ENCODE measurements at regions not wholly inside any gene's neighbourhood (a gene's known extent, or its start where the extent isn't known, plus 50 kb on each side); places are given as distances from the start of the nearest gene placed in this dataset.

GRCh38 chr17:77487677-77488530 is 347.1 kb downstream of the SEC14L1 start:
- H2AFZ ChIP-seq (ENCODE audit: low read depth, low read length, severe bottlenecking), result no peak overlapping the region
- H3K36me3 ChIP-seq (ENCODE audit: low read length), result no peaks in the 10 kb centered on the region; the same call in 1 of the 2 replicates
- peaks cover 9% of the 10 kb centered on the region for H3F3A ChIP-seq (ENCODE audit: insufficient read depth)
- H4K20me1 ChIP-seq (ENCODE audit: low read depth, low read length), result peaks cover 8% of the 10 kb centered on the region; the same call in 1 of the 2 replicates
- no peaks in the 10 kb centered on the region for H3K9me3 ChIP-seq (ENCODE audit: insufficient read depth, low read length)
- TF ChIP-seq EZH2phosphoT487 (conservative IDR thresholded peaks at IDR 0.05; ENCODE audit: low read length), result no peak
- no peak for TF ChIP-seq CTCF (IDR thresholded peaks at IDR 0.05; ENCODE audit: insufficient read depth, low read length, poor library complexity, severe bottlenecking)
- no peaks in the 10 kb centered on the region for H3K9me2 ChIP-seq (replicated peaks; ENCODE audit: insufficient read depth, low read length)
- no peak overlapping the region for H3K4me3 ChIP-seq (ENCODE audit: insufficient read depth, low read length, poor library complexity, severe bottlenecking)
- H3K9ac ChIP-seq (ENCODE audit: low read length), result no peak overlapping the region
- H3K27ac ChIP-seq (ENCODE audit: low read depth, low read length), result no peak overlapping the region
- peaks cover 37% of the 10 kb centered on the region for H3K79me2 ChIP-seq (ENCODE audit: insufficient read depth, low read length)
- H3K27me3 ChIP-seq (ENCODE audit: low read length), result no peaks in the 10 kb centered on the region
- no peak overlapping the region for H3K4me2 ChIP-seq (ENCODE audit: low read depth, low read length, poor library complexity, severe bottlenecking)

GRCh38 chr17:77488531-77489238 is 347.9 kb downstream of the SEC14L1 start:
- Histone ChIP-seq H3K79me2 (ENCODE audit: insufficient read depth, low read length) (peaks cover 30% of the 10 kb centered on the region), H3K4me2 (ENCODE audit: low read depth, low read length, poor library complexity, severe bottlenecking) (no peak overlapping the region), H3K9ac (ENCODE audit: low read length) (no peak overlapping the region), H3K36me3 (ENCODE audit: low read length) (no peaks in the 10 kb centered on the region; the same call in 1 of the 2 replicates), H3K27me3 (ENCODE audit: low read length) (no peaks in the 10 kb centered on the region), H3K4me3 (ENCODE audit: insufficient read depth, low read length, poor library complexity, severe bottlenecking) (no peak overlapping the region), H2AFZ (ENCODE audit: low read depth, low read length, severe bottlenecking) (no peak overlapping the region), H4K20me1 (ENCODE audit: low read depth, low read length) (peaks cover 8% of the 10 kb centered on the region; the same call in 1 of the 2 replicates), H3K9me3 (ENCODE audit: insufficient read depth, low read length) (no peaks in the 10 kb centered on the region), H3K27ac (ENCODE audit: low read depth, low read length) (no peak overlapping the region), H3K9me2 (replicated peaks; ENCODE audit: insufficient read depth, low read length) (no peaks in the 10 kb centered on the region), H3F3A (ENCODE audit: insufficient read depth) (peaks cover 17% of the 10 kb centered on the region)
- TF ChIP-seq CTCF (IDR thresholded peaks at IDR 0.05; ENCODE audit: insufficient read depth, low read length, poor library complexity, severe bottlenecking), result no peak

GRCh38 chr17:77489239-77489892 is 348.6 kb downstream of the SEC14L1 start:
- Histone ChIP-seq H4K20me1 (ENCODE audit: low read depth, low read length) (peaks cover 8% of the 10 kb centered on the region; the same call in 1 of the 2 replicates), H2AFZ (ENCODE audit: low read depth, low read length, severe bottlenecking) (no peak overlapping the region), H3K9me3 (ENCODE audit: insufficient read depth, low read length) (no peaks in the 10 kb centered on the region), H3K79me2 (ENCODE audit: insufficient read depth, low read length) (peaks cover 23% of the 10 kb centered on the region), H3F3A (ENCODE audit: insufficient read depth) (peaks cover 24% of the 10 kb centered on the region), H3K9ac (ENCODE audit: low read length) (no peak overlapping the region), H3K9me2 (replicated peaks; ENCODE audit: insufficient read depth, low read length) (no peaks in the 10 kb centered on the region), H3K27me3 (ENCODE audit: low read length) (no peaks in the 10 kb centered on the region), H3K36me3 (ENCODE audit: low read length) (no peaks in the 10 kb centered on the region), H3K4me3 (ENCODE audit: insufficient read depth, low read length, poor library complexity, severe bottlenecking) (no peak overlapping the region), H3K27ac (ENCODE audit: low read depth, low read length) (no peak overlapping the region), H3K4me2 (ENCODE audit: low read depth, low read length, poor library complexity, severe bottlenecking) (no peak overlapping the region)
- TF ChIP-seq CTCF (IDR thresholded peaks at IDR 0.05; ENCODE audit: insufficient read depth, low read length, poor library complexity, severe bottlenecking) (no peak), EZH2phosphoT487 (conservative IDR thresholded peaks at IDR 0.05; ENCODE audit: low read length) (no peak)
